Osteoblast (primary cell): ENCODE measurements at regions not wholly inside any gene's neighbourhood (a gene's known extent, or its start where the extent isn't known, plus 50 kb on each side); places are given as distances from the start of the nearest gene placed in this dataset.

ENCODE experiments used
- DNase-seq: peaks from one replicate; pipeline ENCODE4 v3.0.0; 2011; ENCODE audit warnings: low spot score, mixed read lengths; ENCODE audit not compliant: insufficient read length; ENCODE audit errors: missing footprints
- H2AFZ ChIP-seq: 2 replicates; pipeline ENCODE4 v1.6.0; 2011; ENCODE audit warnings: mild to moderate bottlenecking, low read length
- H3K27ac ChIP-seq: 2 replicates; pipeline ENCODE4 v1.5.1; 2011; ENCODE audit warnings: mild to moderate bottlenecking, low read depth, low read length, moderate library complexity
- H3K27me3 ChIP-seq: 2 replicates; pipeline ENCODE4 v1.6.0; 2012; ENCODE audit warnings: mild to moderate bottlenecking, control low read depth, inconsistent platforms, low read length, moderate library complexity; ENCODE audit not compliant: insufficient read depth
- H3K36me3 ChIP-seq: 2 replicates; pipeline ENCODE4 v1.5.1; 2011; ENCODE audit warnings: mild to moderate bottlenecking, low read length, control low read depth, moderate library complexity; ENCODE audit not compliant: insufficient read depth
- H3K4me1 ChIP-seq: 2 replicates; pipeline ENCODE4 v1.5.1; 2011; ENCODE audit warnings: mild to moderate bottlenecking, low read length, control low read depth, moderate library complexity; ENCODE audit not compliant: insufficient read depth
- H3K4me2 ChIP-seq: 2 replicates; pipeline ENCODE4 v1.6.0; 2011; ENCODE audit warnings: mild to moderate bottlenecking, low read length; ENCODE audit not compliant: insufficient read depth
- H3K4me3 ChIP-seq: fragments of 200-600 bp; sonication (generic); 3 replicates; pipeline ENCODE4 v1.5.1; 2012; ENCODE audit warnings: mild to moderate bottlenecking, low read length, inconsistent platforms; ENCODE audit not compliant: insufficient read depth
- H3K79me2 ChIP-seq: 2 replicates; pipeline ENCODE4 v1.6.0; 2012; ENCODE audit warnings: mild to moderate bottlenecking, low read length, control low read depth, inconsistent platforms; ENCODE audit not compliant: insufficient read depth
- H3K9me3 ChIP-seq: 2 replicates; pipeline ENCODE4 v1.5.1; 2011; ENCODE audit warnings: low read depth, low read length, control low read depth
- H4K20me1 ChIP-seq: 2 replicates; pipeline ENCODE4 v1.6.0; 2012; ENCODE audit warnings: mild to moderate bottlenecking, low read length, control low read depth; ENCODE audit not compliant: insufficient read depth
- TF ChIP-seq, protein P1 (sequence below): IDR thresholded peaks from 2 replicates; pipeline ENCODE4 v1.5.1; 2011; ENCODE audit warnings: mild to moderate bottlenecking, low read depth, low read length, moderate library complexity; ENCODE audit errors: extremely low read depth

DNA sequence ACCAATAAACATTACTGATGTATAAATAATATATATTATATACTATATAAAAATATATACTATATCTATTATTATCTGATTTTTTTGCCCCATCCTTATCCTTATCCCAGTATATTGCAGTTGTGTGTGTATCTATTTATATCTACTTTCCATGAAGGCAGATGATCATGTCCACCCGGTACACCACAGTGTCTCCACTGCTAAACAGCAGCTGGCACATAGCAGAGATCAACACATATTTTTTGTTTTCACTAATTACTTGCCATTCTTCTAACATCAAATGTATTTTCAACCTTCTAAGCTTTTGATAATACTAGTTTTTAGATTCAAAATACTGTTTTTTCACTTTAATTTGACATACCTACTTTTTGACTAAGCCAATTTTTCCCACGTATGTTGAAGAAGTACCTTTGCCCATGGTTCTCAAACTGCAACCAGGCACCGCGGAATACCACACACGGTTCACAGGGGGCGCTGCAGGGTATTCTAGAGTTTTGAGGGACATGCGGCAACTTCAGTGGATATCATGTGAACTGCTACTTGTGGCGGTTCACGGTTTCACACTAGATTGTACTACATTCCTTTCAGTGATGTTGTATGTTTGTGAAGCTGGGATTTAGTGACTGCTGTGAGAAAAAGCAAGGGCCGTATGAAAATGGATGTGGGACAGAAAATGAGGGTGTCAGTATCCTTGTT lies 182.5 kb upstream of the NPY2R start:
- H3K79me2 ChIP-seq: no peaks in the 10 kb centered on the region
- peak overlapping the region; percentile 29 for H3K27ac ChIP-seq
- no peaks in the 10 kb centered on the region for H3K27me3 ChIP-seq
- no peaks in the 10 kb centered on the region for H3K9me3 ChIP-seq
- no peak for DNase-seq
- TF ChIP-seq, protein P1, sequence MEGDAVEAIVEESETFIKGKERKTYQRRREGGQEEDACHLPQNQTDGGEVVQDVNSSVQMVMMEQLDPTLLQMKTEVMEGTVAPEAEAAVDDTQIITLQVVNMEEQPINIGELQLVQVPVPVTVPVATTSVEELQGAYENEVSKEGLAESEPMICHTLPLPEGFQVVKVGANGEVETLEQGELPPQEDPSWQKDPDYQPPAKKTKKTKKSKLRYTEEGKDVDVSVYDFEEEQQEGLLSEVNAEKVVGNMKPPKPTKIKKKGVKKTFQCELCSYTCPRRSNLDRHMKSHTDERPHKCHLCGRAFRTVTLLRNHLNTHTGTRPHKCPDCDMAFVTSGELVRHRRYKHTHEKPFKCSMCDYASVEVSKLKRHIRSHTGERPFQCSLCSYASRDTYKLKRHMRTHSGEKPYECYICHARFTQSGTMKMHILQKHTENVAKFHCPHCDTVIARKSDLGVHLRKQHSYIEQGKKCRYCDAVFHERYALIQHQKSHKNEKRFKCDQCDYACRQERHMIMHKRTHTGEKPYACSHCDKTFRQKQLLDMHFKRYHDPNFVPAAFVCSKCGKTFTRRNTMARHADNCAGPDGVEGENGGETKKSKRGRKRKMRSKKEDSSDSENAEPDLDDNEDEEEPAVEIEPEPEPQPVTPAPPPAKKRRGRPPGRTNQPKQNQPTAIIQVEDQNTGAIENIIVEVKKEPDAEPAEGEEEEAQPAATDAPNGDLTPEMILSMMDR: peak; percentile 78
- H3K4me1 ChIP-seq: no peaks in the 10 kb centered on the region
- H4K20me1 ChIP-seq: no peaks in the 10 kb centered on the region
- no peak overlapping the region for H3K4me3 ChIP-seq
- H3K4me2 ChIP-seq: peak overlapping the region; percentile 10
- peak overlapping the region; percentile 37 for H2AFZ ChIP-seq
- H3K36me3 ChIP-seq: no peaks in the 10 kb centered on the region

DNA sequence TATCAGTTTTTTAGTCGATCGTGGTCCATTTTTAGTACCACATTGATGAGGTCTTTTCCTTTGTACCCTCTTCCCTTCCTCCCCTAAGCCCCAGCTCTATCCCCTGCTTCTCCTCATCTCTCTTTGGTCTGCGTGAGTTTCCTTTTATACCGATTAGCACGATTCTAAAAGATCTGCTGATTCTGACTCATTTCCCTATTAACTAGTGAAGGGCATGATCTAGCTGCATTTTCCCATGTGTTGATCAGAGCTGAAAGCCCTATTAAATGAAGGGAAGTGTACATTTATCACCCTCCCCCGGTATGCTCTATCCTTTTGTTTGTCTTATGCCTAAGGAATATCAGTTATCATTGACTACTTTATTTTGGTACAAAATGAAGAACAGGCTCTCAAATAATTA lies 181.7 kb upstream of the NPY2R start:
- Histone ChIP-seq H3K79me2 (no peaks in the 10 kb centered on the region), H4K20me1 (no peaks in the 10 kb centered on the region), H3K9me3 (no peaks in the 10 kb centered on the region), H3K27ac (peak overlapping the region; percentile 29), H3K4me1 (no peaks in the 10 kb centered on the region), H3K27me3 (no peaks in the 10 kb centered on the region), H3K36me3 (no peaks in the 10 kb centered on the region), H2AFZ (no peak overlapping the region), H3K4me3 (no peak overlapping the region), H3K4me2 (peak overlapping the region; percentile 10)
- no peak for DNase-seq
- TF ChIP-seq, protein P1: no peak

DNA sequence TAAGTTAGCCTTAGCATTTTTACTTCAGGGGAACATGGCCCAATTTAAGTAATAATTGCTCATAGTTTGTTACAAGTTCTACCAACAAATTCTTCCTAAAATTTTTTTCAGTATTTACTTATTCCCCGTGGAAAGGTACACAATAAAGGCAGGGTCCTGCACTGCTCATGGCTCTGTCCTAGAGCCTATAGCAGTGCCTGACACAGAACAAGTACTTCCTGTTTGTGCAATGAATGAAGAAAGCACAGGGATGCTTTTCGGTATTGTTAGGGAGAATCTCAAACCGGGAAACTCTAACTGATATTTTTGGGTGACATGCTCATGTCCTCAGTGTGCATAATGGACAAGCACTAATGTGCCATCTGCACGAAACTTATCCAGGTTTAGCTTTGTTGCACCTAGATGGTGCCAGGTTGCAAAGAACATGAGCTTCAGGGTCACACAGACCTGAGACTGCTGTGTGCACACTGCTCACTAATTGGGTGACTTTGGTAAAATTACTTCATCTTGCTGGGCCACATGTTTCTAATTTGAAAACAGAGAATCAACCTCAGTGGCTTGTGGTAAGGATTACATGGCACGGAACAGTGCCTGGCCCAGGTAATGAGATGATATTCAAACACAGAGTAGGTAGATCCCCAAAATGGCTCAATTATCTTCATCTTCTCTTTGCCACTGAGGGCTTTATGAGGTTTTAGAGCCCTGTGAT lies 175.8 kb upstream of the NPY2R start:
- H3K4me2 ChIP-seq: no peak overlapping the region
- H2AFZ ChIP-seq: no peak overlapping the region
- TF ChIP-seq, protein P1: no peak
- H3K36me3 ChIP-seq: no peaks in the 10 kb centered on the region
- no peak for DNase-seq
- H3K27me3 ChIP-seq: no peaks in the 10 kb centered on the region
- no peaks in the 10 kb centered on the region for H3K4me1 ChIP-seq
- H3K4me3 ChIP-seq: no peak overlapping the region
- H3K79me2 ChIP-seq: no peaks in the 10 kb centered on the region
- no peaks in the 10 kb centered on the region for H4K20me1 ChIP-seq
- no peaks in the 10 kb centered on the region for H3K9me3 ChIP-seq
- H3K27ac ChIP-seq: no peak overlapping the region

DNA sequence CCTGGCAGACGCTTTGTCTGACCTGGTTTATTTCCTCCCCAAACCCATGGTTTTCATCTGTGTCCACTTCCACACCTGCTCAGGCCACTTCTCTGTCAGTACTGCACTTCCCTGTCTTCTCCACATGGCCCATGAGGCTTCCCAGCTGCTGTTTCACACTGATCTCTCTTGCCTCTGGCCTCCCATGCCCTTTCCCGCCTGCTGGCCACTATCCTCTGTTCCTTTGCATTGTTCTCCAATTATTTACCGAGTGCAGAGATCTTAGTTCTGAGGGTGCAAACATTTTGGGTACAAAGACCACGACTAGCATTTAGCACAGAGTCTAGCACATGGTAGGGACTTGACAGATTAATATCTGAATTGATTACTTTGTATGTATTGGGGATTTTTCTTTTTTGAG lies 174.8 kb upstream of the NPY2R start:
- no peaks in the 10 kb centered on the region for H3K27me3 ChIP-seq
- no peak overlapping the region for H3K4me3 ChIP-seq
- no peaks in the 10 kb centered on the region for H3K4me1 ChIP-seq
- DNase-seq: no peak
- no peak overlapping the region for H3K27ac ChIP-seq
- TF ChIP-seq, protein P1: no peak
- H2AFZ ChIP-seq: no peak overlapping the region
- H3K9me3 ChIP-seq: no peaks in the 10 kb centered on the region
- H4K20me1 ChIP-seq: no peaks in the 10 kb centered on the region
- no peaks in the 10 kb centered on the region for H3K79me2 ChIP-seq
- no peak overlapping the region for H3K4me2 ChIP-seq
- H3K36me3 ChIP-seq: no peaks in the 10 kb centered on the region
